Thyroid gland (tissue), 4 donors: ENCODE measurements at regions not wholly inside any gene's neighbourhood (a gene's known extent, or its start where the extent isn't known, plus 50 kb on each side); places are given as distances from the start of the nearest gene placed in this dataset.

Experiments used
- DNase-seq, 2 donors: peaks; one replicate each; pipeline ENCODE4 v3.0.0-alpha.2; 2019
- H3K27ac ChIP-seq, 3 donors: fragments of 200-600 bp; sonication (generic); 1 replicate in 2 of 3; 2 replicates in 1 of 3; pipeline ENCODE4 v1.5.1; 2016 to 2019; ENCODE audit warnings: mild to moderate bottlenecking in 1 of 3, moderate library complexity in 1 of 3
- H3K27me3 ChIP-seq: fragments of 200-600 bp; sonication (generic); one replicate; pipeline ENCODE4 v1.5.1; 2019
- H3K36me3 ChIP-seq, 2 donors: fragments of 200-600 bp; sonication (generic); one replicate each; pipeline ENCODE4 v1.5.1; 2016 to 2019
- H3K4me1 ChIP-seq, 2 donors: fragments of 200-600 bp; sonication (generic); one replicate each; pipeline ENCODE4 v1.5.1; 2017 to 2019
- H3K4me3 ChIP-seq, 3 donors: fragments of 200-600 bp; sonication (generic); replicated peaks in 1 of 3; 1 replicate in 2 of 3; 2 replicates in 1 of 3; pipeline ENCODE4 v1.5.1; 2016; ENCODE audit warnings: mild to moderate bottlenecking in 1 of 3
- H3K9me3 ChIP-seq: fragments of 200-600 bp; sonication (generic); one replicate; pipeline ENCODE4 v1.5.1; 2017
- POLR2A ChIP-seq, 2 donors: fragments of 450-650 bp; IDR thresholded peaks; one replicate each; pipeline ENCODE4 v1.6.1; 2017; ENCODE audit warnings: antibody characterized with exemption in 2 of 2, mild to moderate bottlenecking in 2 of 2, moderate library complexity in 1 of 2
- WGBS, 2 donors: methylation state at CpG; one replicate each; pipeline ENCODE4 v1.1.5; 2017; 5-methylcytosine and 5-hydroxymethylcytosine counted together
- intact Hi-C: fragments of 100-400 bp; cut with DNase I; formaldehyde crosslinking; loops from one replicate; pipeline ENCODE4 v1.15.1; 2023
- TF ChIP-seq, protein P1 (sequence below), 6 experiments: fragments of 200-600 bp in 3 of 6; fragments of 450-650 bp in 3 of 6; sonication (generic) in 3 of 6; IDR thresholded peaks; one replicate each; pipeline ENCODE4 v1.5.1; 2016 to 2019; ENCODE audit warnings: antibody characterized with exemption in 6 of 6, mild to moderate bottlenecking in 2 of 6, inconsistent platforms in 1 of 6, moderate library complexity in 1 of 6

DNA sequence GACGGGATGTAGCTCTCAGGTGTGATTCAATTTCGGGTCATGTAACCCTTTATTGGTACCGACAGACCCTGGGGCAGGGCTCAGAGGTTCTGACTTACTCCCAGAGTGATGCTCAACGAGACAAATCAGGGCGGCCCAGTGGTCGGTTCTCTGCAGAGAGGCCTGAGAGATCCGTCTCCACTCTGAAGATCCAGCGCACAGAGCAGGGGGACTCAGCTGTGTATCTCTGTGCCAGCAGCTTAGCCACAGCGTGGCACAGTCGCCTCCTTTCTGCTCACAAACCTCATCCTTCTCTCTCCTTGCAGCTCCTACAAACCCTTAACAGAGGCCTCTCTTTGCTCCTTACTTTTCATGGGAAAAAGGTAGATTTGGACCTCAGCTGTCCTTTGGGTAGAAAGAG lies 197.5 kb upstream of the PRSS58 start:
- H3K27ac ChIP-seq: no peak overlapping the region
- no peak overlapping the region for H3K4me3 ChIP-seq
- no peaks in the 10 kb centered on the region for H3K36me3 ChIP-seq
- no peaks in the 10 kb centered on the region for H3K9me3 ChIP-seq
- peaks cover 0 to 6% of the 10 kb centered on the region in 2 donors for H3K4me1 ChIP-seq
- TF ChIP-seq, protein P1, sequence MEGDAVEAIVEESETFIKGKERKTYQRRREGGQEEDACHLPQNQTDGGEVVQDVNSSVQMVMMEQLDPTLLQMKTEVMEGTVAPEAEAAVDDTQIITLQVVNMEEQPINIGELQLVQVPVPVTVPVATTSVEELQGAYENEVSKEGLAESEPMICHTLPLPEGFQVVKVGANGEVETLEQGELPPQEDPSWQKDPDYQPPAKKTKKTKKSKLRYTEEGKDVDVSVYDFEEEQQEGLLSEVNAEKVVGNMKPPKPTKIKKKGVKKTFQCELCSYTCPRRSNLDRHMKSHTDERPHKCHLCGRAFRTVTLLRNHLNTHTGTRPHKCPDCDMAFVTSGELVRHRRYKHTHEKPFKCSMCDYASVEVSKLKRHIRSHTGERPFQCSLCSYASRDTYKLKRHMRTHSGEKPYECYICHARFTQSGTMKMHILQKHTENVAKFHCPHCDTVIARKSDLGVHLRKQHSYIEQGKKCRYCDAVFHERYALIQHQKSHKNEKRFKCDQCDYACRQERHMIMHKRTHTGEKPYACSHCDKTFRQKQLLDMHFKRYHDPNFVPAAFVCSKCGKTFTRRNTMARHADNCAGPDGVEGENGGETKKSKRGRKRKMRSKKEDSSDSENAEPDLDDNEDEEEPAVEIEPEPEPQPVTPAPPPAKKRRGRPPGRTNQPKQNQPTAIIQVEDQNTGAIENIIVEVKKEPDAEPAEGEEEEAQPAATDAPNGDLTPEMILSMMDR (IDR thresholded peaks at IDR 0.05): no peak
- TF ChIP-seq POLR2A (IDR thresholded peaks at IDR 0.05): no peak
- intact Hi-C loops: no loop called here
- no peak for DNase-seq
- 88 to 92% methylated on average over 10 of the region's 10 CpGs for WGBS, 2 donors
- no peaks in the 10 kb centered on the region for H3K27me3 ChIP-seq

DNA sequence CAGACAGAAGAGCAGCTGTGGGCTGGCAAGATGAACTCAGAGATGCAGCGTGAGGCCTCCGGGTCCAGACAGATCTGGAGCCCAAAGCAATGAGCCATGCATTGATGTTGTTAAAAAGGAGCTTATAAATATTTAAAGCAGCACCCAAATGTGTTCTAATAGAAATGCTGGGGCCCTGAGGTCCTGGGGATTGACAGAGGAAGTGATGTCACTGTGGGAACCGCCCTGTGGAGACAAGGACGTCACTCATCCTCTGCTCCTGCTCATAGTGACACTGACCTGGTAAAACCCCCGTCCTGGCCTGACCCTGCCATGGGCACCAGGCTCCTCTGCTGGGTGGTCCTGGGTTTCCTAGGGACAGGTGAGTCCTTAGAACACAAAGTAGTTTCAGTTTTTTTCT lies 197.0 kb upstream of the PRSS58 start:
- H3K4me3 ChIP-seq: no peak overlapping the region
- no peak for TF ChIP-seq POLR2A (IDR thresholded peaks at IDR 0.05)
- TF ChIP-seq, protein P1 (IDR thresholded peaks at IDR 0.05): no peak
- DNase-seq: no peak
- peaks cover 0 to 6% of the 10 kb centered on the region in 2 donors for H3K4me1 ChIP-seq
- no peaks in the 10 kb centered on the region for H3K36me3 ChIP-seq
- intact Hi-C loops: no loop called here
- H3K27ac ChIP-seq: no peak overlapping the region
- no peaks in the 10 kb centered on the region for H3K27me3 ChIP-seq
- no peaks in the 10 kb centered on the region for H3K9me3 ChIP-seq
- WGBS, 2 donors: 62 to 72% methylated on average over 5 of the region's 5 CpGs

DNA sequence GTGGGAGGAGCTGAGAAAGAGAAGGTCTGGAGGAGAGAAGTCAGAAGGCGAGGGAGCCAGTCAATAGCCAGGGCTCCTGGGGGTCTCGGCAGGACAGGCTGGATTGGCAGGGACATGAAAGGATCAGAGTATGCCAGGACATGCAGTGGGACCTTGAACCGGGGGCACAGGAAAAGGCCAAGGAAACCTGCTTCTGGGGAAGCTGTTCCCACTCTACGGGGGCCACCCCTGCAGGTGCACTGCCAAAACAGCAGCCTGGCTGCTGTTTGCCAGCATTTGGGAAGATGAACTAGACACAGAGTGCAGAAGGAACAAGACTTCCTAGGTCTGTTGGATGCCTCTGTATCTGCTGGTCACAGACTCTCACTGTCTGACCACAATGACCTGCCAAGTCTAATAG lies 194.9 kb upstream of the PRSS58 start:
- no peaks in the 10 kb centered on the region for H3K4me1 ChIP-seq
- DNase-seq: no peak
- H3K9me3 ChIP-seq: no peaks in the 10 kb centered on the region
- intact Hi-C loops: no loop called here
- H3K4me3 ChIP-seq: no peak overlapping the region
- TF ChIP-seq, protein P1 (IDR thresholded peaks at IDR 0.05): no peak
- no peak for TF ChIP-seq POLR2A (IDR thresholded peaks at IDR 0.05)
- H3K27me3 ChIP-seq: no peaks in the 10 kb centered on the region
- H3K27ac ChIP-seq: no peak overlapping the region
- H3K36me3 ChIP-seq: no peaks in the 10 kb centered on the region
- 74 to 86% methylated on average over 4 of the region's 4 CpGs for WGBS, 2 donors

DNA sequence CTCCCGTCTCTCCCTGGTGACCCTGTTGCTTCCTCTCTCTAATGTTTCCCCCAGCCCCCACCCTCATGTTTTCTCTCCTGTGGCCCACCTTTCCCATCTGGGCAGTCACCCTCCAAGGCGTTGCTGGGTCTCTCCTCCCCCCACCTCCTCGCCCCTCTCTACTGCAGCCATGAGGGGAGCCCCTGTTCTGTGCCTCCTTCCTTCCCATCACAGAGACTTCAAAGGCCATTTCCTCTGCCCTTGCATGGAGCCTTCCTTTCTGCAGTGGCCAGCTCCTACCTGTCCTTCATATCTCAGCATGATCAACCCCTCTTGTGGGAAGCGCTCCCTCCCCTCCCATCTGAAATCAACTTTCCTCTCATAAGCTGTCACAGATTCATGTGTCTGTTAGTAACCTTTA lies 194.0 kb upstream of the PRSS58 start:
- no peaks in the 10 kb centered on the region for H3K27me3 ChIP-seq
- H3K36me3 ChIP-seq: no peaks in the 10 kb centered on the region
- intact Hi-C loops: no loop called here
- no peak for DNase-seq
- 71 to 82% methylated on average over 4 of the region's 4 CpGs for WGBS, 2 donors
- H3K9me3 ChIP-seq: no peaks in the 10 kb centered on the region
- no peak overlapping the region for H3K27ac ChIP-seq
- no peak for TF ChIP-seq POLR2A (IDR thresholded peaks at IDR 0.05)
- TF ChIP-seq, protein P1 (IDR thresholded peaks at IDR 0.05): no peak
- H3K4me3 ChIP-seq: no peak overlapping the region
- no peaks in the 10 kb centered on the region for H3K4me1 ChIP-seq

DNA sequence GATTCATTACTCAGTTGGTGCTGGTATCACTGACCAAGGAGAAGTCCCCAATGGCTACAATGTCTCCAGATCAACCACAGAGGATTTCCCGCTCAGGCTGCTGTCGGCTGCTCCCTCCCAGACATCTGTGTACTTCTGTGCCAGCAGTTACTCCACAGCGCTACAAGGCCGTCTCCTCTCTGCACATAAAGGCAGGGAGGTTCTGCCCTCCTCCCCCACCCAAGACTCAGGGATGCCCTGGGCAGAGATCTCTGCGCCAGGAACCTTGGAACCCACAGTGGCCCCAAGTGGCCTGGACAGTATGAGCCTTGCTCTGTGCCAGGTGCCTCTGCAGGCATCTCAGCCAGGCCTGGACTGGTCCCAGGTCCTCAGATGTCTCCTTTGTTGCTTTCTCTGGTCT lies 193.4 kb upstream of the PRSS58 start:
- TF ChIP-seq, protein P1 (IDR thresholded peaks at IDR 0.05): no peak
- no peak for TF ChIP-seq POLR2A (IDR thresholded peaks at IDR 0.05)
- WGBS, 2 donors: 69 to 77% methylated on average over 5 of the region's 5 CpGs
- H3K9me3 ChIP-seq: no peaks in the 10 kb centered on the region
- H3K4me3 ChIP-seq: no peak overlapping the region
- intact Hi-C loops: no loop called here
- no peaks in the 10 kb centered on the region for H3K36me3 ChIP-seq
- H3K27ac ChIP-seq: no peak overlapping the region
- H3K27me3 ChIP-seq: no peaks in the 10 kb centered on the region
- DNase-seq: no peak
- H3K4me1 ChIP-seq: no peaks in the 10 kb centered on the region
